ENCODE measurements at regions not wholly inside any gene's neighbourhood (a gene's known extent, or its start where the extent isn't known, plus 50 kb on each side); places are given as distances from the start of the nearest gene placed in this dataset.

- DNase-seq (no peak), ATAC-seq (no peak)
- Histone ChIP-seq H3K27ac (no peak overlapping the region), H3K4me3 (no peak overlapping the region), H3K4me1 (no peaks in the 10 kb centered on the region), H3K27me3 (ENCODE audit: insufficient read depth in 3 of 3, low read length in 2 of 3) (peaks cover 0 to 16% (median 2%) of the 10 kb centered on the region in 3 donors), H3K9me3 (no peaks in the 10 kb centered on the region), H3K36me3 (ENCODE audit: insufficient read depth in 1 of 2, low read depth in 1 of 2) (no peaks in the 10 kb centered on the region)
- intact Hi-C loops (cut with DNase I): no loop called here
- WGBS, 3 donors: 40 to 57% (median 47%) methylated on average over 3 of the region's 3 CpGs
- no peak for TF ChIP-seq CTCF (IDR thresholded peaks at IDR 0.05)
Observed at GRCh38 chr11:33480626-33481025, 220.0 kb downstream of the C11orf91 start.

DNA sequence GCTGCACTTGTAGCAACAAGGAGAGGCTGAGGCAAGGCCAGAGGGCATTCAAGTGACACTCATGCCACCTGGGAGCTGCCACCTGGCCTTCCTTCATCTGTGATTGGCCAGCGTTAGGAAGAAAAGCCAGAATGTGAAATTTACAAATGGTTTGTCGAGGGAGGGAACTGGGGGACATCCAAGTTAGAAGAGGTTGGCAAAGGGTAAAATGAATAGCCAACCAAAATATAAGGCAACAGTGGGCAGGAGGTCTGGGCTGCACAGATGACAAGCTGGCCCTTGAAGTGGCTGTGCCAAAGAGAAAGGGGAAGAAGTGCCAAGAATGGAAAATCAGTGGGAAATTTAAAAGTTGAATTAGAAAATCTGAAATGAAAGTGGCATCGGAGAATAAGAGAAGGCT lies 221.4 kb downstream of the C11orf91 start:
- Histone ChIP-seq H3K4me3 (no peak overlapping the region), H3K9me3 (no peaks in the 10 kb centered on the region), H3K36me3 (ENCODE audit: insufficient read depth in 1 of 2, low read depth in 1 of 2) (no peaks in the 10 kb centered on the region), H3K27me3 (ENCODE audit: insufficient read depth in 3 of 3, low read length in 2 of 3) (peaks cover 0 to 10% (median 2%) of the 10 kb centered on the region in 3 donors), H3K4me1 (no peaks in the 10 kb centered on the region), H3K27ac (no peak overlapping the region)
- no peak for TF ChIP-seq CTCF (IDR thresholded peaks at IDR 0.05)
- intact Hi-C loops (cut with DNase I): no loop called here
- no peak for DNase-seq
- ATAC-seq: no peak
- 50 to 70% (median 60%) methylated on average over 3 of the region's 3 CpGs for WGBS, 3 donors

- H3K4me3 ChIP-seq: no peak overlapping the region
- no peaks in the 10 kb centered on the region for H3K4me1 ChIP-seq
- no peak for DNase-seq
- no peaks in the 10 kb centered on the region for H3K36me3 ChIP-seq (ENCODE audit: insufficient read depth in 1 of 2, low read depth in 1 of 2)
- WGBS, 3 donors: 22 to 33% (median 30%) methylated on average over 7 of the region's 7 CpGs
- TF ChIP-seq CTCF (IDR thresholded peaks at IDR 0.05): no peak
- H3K9me3 ChIP-seq: no peaks in the 10 kb centered on the region
- intact Hi-C loops (cut with DNase I): no loop called here
- peaks cover 0 to 10% (median 2%) of the 10 kb centered on the region in 3 donors for H3K27me3 ChIP-seq (ENCODE audit: insufficient read depth in 3 of 3, low read length in 2 of 3)
- H3K27ac ChIP-seq: no peak overlapping the region
- ATAC-seq: no peak
Observed at GRCh38 chr11:33478111-33478573, 221.0 kb downstream of the HIPK3 start.

DNA sequence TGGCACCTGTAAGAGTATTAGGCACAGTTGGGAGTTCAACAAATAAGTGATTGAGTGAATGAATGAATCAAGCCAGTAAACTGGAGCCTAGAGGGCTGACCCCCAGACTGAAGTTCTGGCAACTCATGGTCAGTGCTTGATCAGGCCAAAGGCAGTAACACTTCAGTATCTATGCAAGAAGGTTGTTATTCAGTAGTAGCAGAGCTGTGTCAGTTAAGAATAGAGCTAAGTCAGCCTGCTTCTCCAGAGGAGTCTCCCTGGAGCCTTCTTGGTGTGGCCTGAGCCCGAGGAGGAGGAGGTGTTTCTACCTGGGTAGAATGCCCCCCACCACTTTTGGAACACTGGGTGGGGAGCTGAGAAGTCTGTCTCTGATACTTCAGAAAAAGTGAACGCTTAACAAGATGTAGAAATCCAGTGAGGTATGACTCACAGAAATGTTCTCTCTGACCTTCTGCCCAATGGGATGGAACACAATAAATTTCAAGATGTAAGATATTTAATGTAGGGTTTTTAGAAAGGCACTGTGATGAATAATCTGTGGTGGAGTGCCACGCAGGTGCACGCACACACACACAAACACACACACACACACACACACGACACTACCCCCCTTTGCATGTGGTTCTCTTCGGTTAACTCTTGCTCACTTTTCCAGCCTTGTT lies 219.9 kb downstream of the HIPK3 start:
- WGBS, 3 donors: 78 to 84% (median 83%) methylated on average over 6 of the region's 6 CpGs
- Histone ChIP-seq H3K36me3 (ENCODE audit: insufficient read depth in 1 of 2, low read depth in 1 of 2) (no peaks in the 10 kb centered on the region), H3K4me3 (no peak overlapping the region), H3K27ac (no peak overlapping the region), H3K9me3 (no peaks in the 10 kb centered on the region), H3K4me1 (no peaks in the 10 kb centered on the region), H3K27me3 (ENCODE audit: insufficient read depth in 3 of 3, low read length in 2 of 3) (peaks cover 0 to 13% (median 2%) of the 10 kb centered on the region in 3 donors)
- intact Hi-C loops (cut with DNase I): no loop called here
- TF ChIP-seq CTCF (IDR thresholded peaks at IDR 0.05): no peak
- no peak for ATAC-seq
- no peak for DNase-seq

DNA sequence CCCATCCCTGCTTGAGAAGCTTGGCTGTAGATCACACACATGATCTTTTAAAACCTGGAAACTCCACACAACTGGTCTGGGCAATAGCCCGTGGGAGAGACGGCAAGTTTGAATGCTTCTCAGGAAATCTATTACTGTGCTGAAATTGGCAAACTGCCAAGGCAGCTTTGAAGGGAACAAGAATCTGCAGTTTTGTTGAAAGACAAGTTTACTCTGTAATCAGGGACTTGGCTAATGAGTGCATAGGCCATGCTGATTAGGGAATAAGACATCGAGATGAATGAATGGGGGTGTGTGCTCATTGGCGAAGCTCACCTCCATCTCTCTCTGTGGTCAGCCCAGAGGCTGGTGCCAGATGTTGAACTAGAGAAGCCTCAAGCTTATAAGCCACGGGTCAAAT lies 218.8 kb downstream of the HIPK3 start:
- no peak for TF ChIP-seq CTCF (IDR thresholded peaks at IDR 0.05)
- peaks cover 0 to 13% (median 2%) of the 10 kb centered on the region in 3 donors for H3K27me3 ChIP-seq (ENCODE audit: insufficient read depth in 3 of 3, low read length in 2 of 3)
- no peaks in the 10 kb centered on the region for H3K36me3 ChIP-seq (ENCODE audit: insufficient read depth in 1 of 2, low read depth in 1 of 2)
- DNase-seq (no peak), ATAC-seq (no peak)
- H3K27ac ChIP-seq: no peak overlapping the region
- no peaks in the 10 kb centered on the region for H3K9me3 ChIP-seq
- 10 to 15% (median 10%) methylated on average over 5 of the region's 5 CpGs for WGBS, 3 donors
- intact Hi-C loops (cut with DNase I): no loop called here
- H3K4me3 ChIP-seq: no peak overlapping the region
- H3K4me1 ChIP-seq: no peaks in the 10 kb centered on the region

Data from psoas muscle (tissue), 7 donors.